ENCODE measurements at regions not wholly inside any gene's neighbourhood (a gene's known extent, or its start where the extent isn't known, plus 50 kb on each side); places are given as distances from the start of the nearest gene placed in this dataset.
"Not testable (repeated sequence)": the region's sequence is repeated elsewhere in the genome, so short reads cannot be mapped to it uniquely, and the experiment has no call there.

- no peak for DNase-seq (ENCODE audit: low spot score)
These were observed 68.9 kb downstream of the CYP26B1 start for GRCh38 chr2:72078773-72079172.

DNA sequence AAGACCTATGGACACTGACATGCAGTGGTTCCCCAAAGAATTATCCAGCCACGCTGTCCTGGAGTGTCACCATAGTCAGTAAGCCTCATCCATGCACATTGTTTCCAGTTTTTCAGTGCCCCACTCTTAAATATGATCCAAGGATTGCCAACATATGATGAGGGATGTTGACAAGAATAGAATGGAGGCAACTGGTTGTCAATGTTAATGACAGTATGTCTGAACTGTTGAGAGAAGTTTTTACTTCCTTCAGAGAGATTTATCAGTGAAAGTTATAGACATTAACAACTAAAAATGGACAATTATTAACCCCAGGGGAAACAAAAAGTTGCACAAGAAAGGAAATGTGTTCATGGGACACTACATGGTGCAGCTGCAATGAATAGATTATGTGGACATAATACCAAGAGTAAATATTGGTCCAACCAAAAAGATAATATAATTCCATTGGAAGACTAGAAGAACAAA is 69.9 kb downstream of the CYP26B1 start:
- no peak for DNase-seq (ENCODE audit: low spot score)

DNA sequence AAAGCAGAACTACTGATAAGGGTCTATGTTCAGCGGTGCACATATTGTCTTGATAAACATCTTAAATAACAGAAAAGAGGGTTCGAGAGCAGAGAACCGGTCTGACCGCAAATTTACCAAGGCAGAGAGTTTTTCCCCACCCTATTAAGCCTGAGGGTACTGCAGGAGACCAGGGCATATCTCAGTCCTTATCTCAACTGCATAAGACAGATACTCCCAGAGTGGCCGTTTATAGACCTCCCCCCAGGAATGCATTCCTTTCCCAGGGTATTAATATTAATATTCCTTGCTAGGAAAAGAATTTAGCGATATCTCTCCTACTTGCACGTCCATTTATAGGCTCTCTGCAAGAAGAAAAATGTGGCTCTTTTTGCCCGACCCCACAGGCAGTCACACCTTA is 74.3 kb downstream of the CYP26B1 start:
- DNase-seq (ENCODE audit: low spot score) = not testable (repeated sequence)

DNA sequence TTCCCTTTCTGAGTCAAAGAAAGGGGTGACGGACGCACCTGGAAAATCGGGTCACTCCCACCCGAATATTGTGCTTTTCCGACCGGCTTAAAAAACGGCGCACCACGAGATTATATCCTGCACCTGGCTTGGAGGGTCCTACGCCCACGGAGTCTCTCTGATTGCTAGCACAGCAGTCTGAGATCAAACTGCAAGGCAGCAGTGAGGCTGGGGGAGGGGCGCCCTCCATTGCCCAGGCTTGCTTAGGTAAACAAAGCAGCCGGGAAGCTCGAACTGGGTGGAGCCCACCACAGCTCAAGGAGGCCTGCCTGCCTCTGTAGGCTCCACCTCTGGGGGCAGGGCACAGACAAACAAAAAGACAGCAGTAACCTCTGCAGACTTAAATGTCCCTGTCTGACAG is 83.5 kb downstream of the CYP26B1 start:
- not testable (repeated sequence) for DNase-seq (ENCODE audit: low spot score)

- DNase-seq (ENCODE audit: low spot score) = no peak
These were observed 85.3 kb downstream of the CYP26B1 start for GRCh38 chr2:72062336-72062735.

GRCh38 chr2:72057308-72057707 is 90.4 kb downstream of the CYP26B1 start:
- DNase-seq (ENCODE audit: low spot score) = no peak

DNA sequence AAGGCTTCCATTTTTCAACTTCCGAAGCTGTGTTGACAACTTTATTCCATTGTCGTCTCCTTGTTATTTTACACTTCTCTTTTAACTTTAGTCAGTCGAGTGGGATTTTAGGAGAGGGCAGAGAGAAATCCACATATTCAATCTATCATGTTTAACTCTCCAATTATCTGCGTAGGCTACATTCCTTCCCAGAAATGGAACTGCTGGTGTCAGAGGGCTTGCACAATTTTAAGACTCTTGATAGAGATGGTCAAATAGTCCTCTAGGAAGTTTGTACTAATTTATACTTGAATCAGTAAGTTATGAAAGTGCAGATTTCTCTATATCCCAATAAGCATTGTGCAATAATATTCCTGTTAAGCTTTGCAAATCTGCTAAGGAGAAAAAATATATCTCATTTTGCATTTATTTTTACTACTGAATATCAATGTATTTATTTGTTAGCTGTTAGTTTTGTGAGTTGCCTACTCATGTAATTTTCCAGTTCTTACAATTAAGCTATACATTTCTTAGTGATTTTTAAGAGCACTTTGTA is 95.6 kb downstream of the CYP26B1 start:
- DNase-seq (ENCODE audit: low spot score) = no peak

- no peak for DNase-seq (ENCODE audit: low spot score)
These were observed 96.5 kb downstream of the CYP26B1 start for GRCh38 chr2:72051204-72051603.

DNA sequence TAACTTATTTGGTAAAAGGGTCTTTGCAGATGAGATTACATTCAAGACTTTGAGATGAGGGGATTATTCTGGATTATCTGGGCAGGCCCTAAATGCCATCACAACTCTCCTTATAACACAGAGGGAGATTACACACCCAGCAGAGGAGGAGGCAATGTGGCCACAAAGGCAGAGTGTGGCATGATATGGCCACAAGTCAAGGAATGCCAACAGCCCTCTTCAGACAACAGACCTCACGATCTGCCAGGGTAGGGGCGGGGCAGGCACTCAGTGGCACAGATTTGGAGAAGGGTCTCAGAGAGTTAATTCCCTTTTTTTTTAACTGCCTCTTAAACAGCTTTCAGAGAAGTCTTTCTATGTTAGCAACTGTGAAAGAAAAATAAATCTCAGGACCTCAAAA is 96.9 kb downstream of the CYP26B1 start:
- DNase-seq (ENCODE audit: low spot score) = no peak

DNA sequence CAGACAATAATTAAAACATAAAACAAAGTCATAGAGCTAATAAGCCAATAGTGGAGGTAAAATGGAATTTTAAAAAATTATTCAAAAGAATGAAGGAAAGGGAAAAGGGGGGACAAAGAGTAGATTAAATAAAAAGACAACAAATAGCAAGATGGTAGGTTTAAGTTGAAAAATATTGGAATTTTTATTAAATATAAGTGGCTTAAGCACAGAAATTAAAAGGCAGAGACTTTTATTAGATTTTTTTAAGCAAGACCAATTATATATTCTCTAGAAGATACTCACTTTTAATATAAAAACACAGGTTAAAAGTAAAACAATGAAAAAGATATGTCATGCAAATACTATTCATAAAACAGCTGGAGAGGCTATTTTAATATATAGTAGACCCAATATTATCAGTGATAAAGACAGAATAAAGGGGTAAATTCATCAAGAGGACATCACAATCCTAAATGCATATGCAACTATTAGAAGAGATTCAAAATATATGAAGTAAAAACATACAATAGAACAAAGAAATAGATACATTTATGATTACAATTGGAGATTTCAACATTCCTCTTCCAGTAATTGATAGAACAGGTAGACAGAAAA is 98.7 kb downstream of the CYP26B1 start:
- no peak for DNase-seq (ENCODE audit: low spot score)

- no peak for DNase-seq (ENCODE audit: low spot score)
These were observed 103.7 kb downstream of the CYP26B1 start for GRCh38 chr2:72043985-72044384.

GRCh38 chr2:72041638-72042111 is 106.0 kb downstream of the CYP26B1 start:
- no peak for DNase-seq (ENCODE audit: low spot score)

GRCh38 chr2:72040629-72041571 is 106.8 kb downstream of the CYP26B1 start:
- DNase-seq (ENCODE audit: low spot score) = no peak

DNA sequence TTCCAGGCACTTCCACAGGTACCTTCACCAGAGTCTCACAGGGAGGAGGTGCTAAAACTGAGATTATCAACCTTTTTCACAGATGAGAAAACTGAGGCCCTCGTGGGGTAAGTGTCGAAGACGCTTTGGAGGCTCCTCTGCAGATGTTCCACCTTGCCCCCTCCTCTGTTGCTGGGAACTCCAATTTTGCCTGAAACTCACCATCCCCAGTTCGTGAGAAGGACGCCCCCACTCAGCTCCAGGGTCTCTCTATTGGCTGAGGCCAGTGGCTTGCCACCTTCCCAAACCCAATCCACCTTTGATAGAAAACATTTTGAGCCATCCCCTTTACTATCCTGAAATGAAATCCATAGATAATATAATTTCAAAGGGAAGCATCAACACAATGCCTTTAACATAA is 109.1 kb downstream of the CYP26B1 start:
- no peak for DNase-seq (ENCODE audit: low spot score)

GRCh38 chr2:72037261-72037666 is 110.4 kb downstream of the CYP26B1 start:
- no peak for DNase-seq (ENCODE audit: low spot score)

GRCh38 chr2:72036595-72036994 is 111.1 kb downstream of the CYP26B1 start:
- DNase-seq (ENCODE audit: low spot score) = no peak

DNA sequence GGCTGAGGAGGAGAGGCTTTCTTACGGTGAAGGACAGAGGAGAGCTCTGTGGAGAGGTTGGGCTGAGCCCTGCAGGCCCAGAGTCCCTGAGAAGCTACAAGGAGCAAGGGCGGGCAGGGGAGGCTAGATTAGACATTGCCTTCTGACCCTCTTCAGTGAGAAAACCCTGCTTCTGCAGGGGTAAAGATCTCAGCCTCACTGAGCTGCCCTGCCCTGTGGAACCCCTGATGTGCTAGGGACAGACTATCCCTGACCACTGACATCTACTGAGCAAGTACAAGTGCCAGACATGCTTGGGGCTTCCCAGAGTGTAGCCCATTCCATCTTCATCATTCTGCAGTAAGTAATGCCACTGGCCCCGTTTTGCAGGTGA is 111.5 kb downstream of the CYP26B1 start:
- DNase-seq (ENCODE audit: low spot score) = no peak

DNA sequence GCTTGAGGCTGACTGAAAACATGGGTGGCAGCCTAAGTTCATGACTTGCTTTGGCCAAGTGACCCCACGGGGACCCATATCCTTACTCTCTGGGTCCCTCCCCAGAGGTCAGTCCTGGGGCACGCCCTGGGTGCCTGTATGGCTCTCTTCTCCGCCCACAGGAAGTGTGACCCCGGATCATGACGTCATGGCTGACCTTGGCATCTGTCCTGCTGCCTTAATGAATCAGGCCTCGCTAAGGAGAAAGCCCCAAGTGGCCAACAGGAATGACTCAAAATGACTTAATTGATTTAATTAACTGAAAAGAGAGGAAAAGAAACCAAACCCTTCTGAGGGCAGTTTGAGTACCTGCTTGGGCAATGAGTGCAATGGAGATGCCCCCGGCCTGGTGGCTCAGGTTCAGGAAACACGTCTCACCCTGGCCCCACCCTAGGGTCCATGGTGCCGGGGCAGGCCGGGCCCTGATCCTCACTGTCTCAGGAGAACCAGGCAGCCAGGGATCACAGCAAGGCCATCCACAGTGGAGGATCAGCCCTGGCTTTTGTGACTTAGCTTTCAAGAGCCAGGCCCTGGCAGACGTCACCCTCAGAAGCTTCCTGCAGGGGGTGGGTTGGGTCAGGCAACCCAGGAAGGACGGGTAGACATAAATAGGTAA is 112.0 kb downstream of the CYP26B1 start:
- DNase-seq (ENCODE audit: low spot score) = no peak

DNA sequence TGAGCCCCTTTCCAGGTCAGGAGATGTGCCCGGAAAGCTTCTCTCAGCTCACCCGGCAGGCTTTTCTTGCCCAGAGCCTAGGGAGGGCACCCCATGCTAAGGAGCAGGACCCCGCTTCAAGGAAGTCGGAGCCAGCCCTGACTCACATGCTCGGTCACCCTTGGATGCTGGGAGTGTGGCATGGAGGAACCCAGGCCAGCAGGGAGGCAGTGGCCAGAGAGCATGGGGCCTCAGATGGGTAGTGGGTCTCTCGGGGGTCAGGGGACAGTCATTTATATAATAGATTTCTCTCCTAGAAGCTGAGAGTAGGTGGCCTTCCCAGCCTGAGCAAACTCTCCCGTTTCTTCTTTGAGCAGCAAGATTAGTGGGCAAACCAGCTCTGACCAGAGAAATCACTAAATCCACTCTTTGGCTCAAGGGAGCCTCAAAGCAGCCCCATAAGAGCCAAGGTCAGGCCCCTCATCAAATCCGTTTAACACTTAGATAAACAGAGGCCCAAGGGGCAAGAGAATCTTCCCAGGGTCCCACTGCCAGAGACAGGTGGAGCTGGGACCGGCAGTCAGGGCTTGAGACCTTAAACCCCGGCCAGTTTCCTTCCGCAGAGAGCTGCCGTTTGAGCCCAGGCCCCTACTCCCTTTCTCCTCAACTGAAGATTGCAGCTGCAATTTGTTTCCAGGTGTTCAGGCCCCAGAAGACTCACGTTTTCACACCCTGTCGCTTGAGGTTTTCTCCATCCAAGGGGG is 113.1 kb downstream of the CYP26B1 start:
- DNase-seq (ENCODE audit: low spot score) = no peak

DNA sequence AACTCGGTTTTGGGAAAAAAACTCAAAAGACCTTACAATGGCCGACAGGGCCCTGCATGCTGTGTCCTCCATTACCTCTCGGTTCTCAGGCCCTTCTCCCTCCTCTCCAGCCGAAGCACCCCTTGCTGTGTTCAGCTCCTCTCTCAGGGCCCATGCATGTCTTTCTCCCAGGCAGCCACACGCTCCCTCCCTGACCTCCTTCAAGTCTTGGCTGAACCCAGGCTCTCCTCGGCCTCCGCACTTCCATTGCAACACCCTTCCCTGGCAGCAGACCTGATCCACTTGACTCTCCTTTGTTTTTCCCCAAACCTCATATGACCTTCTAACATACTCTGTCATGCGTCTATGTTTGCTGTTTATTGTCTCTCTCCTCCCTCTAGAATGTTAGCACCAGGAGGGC is 114.0 kb downstream of the CYP26B1 start:
- no peak for DNase-seq (ENCODE audit: low spot score)

GRCh38 chr2:72032481-72033041 is 115.1 kb downstream of the CYP26B1 start:
- no peak for DNase-seq (ENCODE audit: low spot score)
